H7 (cell line): ENCODE measurements at regions not wholly inside any gene's neighbourhood (a gene's known extent, or its start where the extent isn't known, plus 50 kb on each side); places are given as distances from the start of the nearest gene placed in this dataset.

Source experiments
- DNase-seq: peaks from one replicate; pipeline ENCODE4 v3.0.0; 2012
- H3K27me3 ChIP-seq: 2 replicates; pipeline ENCODE4 v1.6.0; 2011; ENCODE audit warnings: mild to moderate bottlenecking, low read length; ENCODE audit not compliant: control insufficient read depth, insufficient read depth
- H3K36me3 ChIP-seq: replicated peaks from 2 replicates; pipeline ENCODE4 v1.5.1; 2011; ENCODE audit warnings: low read length; ENCODE audit not compliant: control insufficient read depth, insufficient read depth
- H3K4me3 ChIP-seq: 2 replicates; pipeline ENCODE4 v1.5.1; 2011; ENCODE audit warnings: low read depth, mild to moderate bottlenecking, control low read depth, low read length, moderate library complexity; ENCODE audit not compliant: insufficient read depth

GRCh38 chr13:68697551-68697950 is 1410.1 kb upstream of the ATXN8OS start:
- H3K27me3 ChIP-seq = no peaks in the 10 kb centered on the region
- DNase-seq = no peak
- H3K4me3 ChIP-seq = no peak overlapping the region
- H3K36me3 ChIP-seq = no peaks in the 10 kb centered on the region

- DNase-seq = no peak
- no peaks in the 10 kb centered on the region for H3K36me3 ChIP-seq
- no peak overlapping the region for H3K4me3 ChIP-seq
- no peaks in the 10 kb centered on the region for H3K27me3 ChIP-seq
Measured at GRCh38 chr13:68696907-68697306, 1410.7 kb upstream of the ATXN8OS start.

GRCh38 chr13:68692049-68692448 is 1415.6 kb upstream of the ATXN8OS start:
- no peaks in the 10 kb centered on the region for H3K27me3 ChIP-seq

GRCh38 chr13:68690567-68690966 is 1417.1 kb upstream of the ATXN8OS start:
- Histone ChIP-seq H3K27me3 (no peaks in the 10 kb centered on the region), H3K4me3 (no peak overlapping the region), H3K36me3 (no peaks in the 10 kb centered on the region)
- no peak for DNase-seq

More at GRCh38 chr13:68692049-68692448, 1415.6 kb upstream of the ATXN8OS start:
- no peak for DNase-seq
- H3K36me3 ChIP-seq = no peaks in the 10 kb centered on the region
- H3K4me3 ChIP-seq = no peak overlapping the region

- Histone ChIP-seq H3K4me3 (no peak overlapping the region), H3K27me3 (no peaks in the 10 kb centered on the region), H3K36me3 (no peaks in the 10 kb centered on the region)
- no peak for DNase-seq
Measured at GRCh38 chr13:68676513-68677115, 1431.0 kb upstream of the ATXN8OS start.

- H3K27me3 ChIP-seq = no peaks in the 10 kb centered on the region
- no peaks in the 10 kb centered on the region for H3K36me3 ChIP-seq
- no peak for DNase-seq
- H3K4me3 ChIP-seq = no peak overlapping the region
Measured at GRCh38 chr13:68675209-68675608, 1432.4 kb upstream of the ATXN8OS start.

GRCh38 chr13:68667863-68668262 is 1437.7 kb upstream of the PCDH9 start:
- Histone ChIP-seq H3K4me3 (no peak overlapping the region), H3K27me3 (no peaks in the 10 kb centered on the region), H3K36me3 (no peaks in the 10 kb centered on the region)
- no peak for DNase-seq

- Histone ChIP-seq H3K4me3 (no peak overlapping the region), H3K36me3 (no peaks in the 10 kb centered on the region), H3K27me3 (no peaks in the 10 kb centered on the region)
- DNase-seq = no peak
Measured at GRCh38 chr13:68666774-68667397, 1436.8 kb upstream of the PCDH9 start.

- no peaks in the 10 kb centered on the region for H3K36me3 ChIP-seq
- H3K27me3 ChIP-seq = no peaks in the 10 kb centered on the region
- H3K4me3 ChIP-seq = no peak overlapping the region
- no peak for DNase-seq
Measured at GRCh38 chr13:68645814-68646213, 1415.7 kb upstream of the PCDH9 start.

- no peak overlapping the region for H3K4me3 ChIP-seq
- no peak for DNase-seq
- H3K36me3 ChIP-seq = no peaks in the 10 kb centered on the region
- no peaks in the 10 kb centered on the region for H3K27me3 ChIP-seq
Measured at GRCh38 chr13:68644611-68645010, 1414.5 kb upstream of the PCDH9 start.

GRCh38 chr13:68636784-68637183 is 1406.6 kb upstream of the PCDH9 start:
- H3K4me3 ChIP-seq = no peak overlapping the region
- H3K36me3 ChIP-seq = no peaks in the 10 kb centered on the region
- DNase-seq = no peak
- H3K27me3 ChIP-seq = no peaks in the 10 kb centered on the region

- no peaks in the 10 kb centered on the region for H3K27me3 ChIP-seq
- no peak for DNase-seq
- no peaks in the 10 kb centered on the region for H3K36me3 ChIP-seq
- no peak overlapping the region for H3K4me3 ChIP-seq
Measured at GRCh38 chr13:68628994-68629393, 1398.9 kb upstream of the PCDH9 start.

GRCh38 chr13:68627379-68627778 is 1397.2 kb upstream of the PCDH9 start:
- Histone ChIP-seq H3K27me3 (no peaks in the 10 kb centered on the region), H3K4me3 (no peak overlapping the region), H3K36me3 (no peaks in the 10 kb centered on the region)
- no peak for DNase-seq

GRCh38 chr13:68616600-68617222 is 1386.6 kb upstream of the PCDH9 start:
- Histone ChIP-seq H3K36me3 (no peaks in the 10 kb centered on the region), H3K27me3 (no peaks in the 10 kb centered on the region), H3K4me3 (no peak overlapping the region)
- DNase-seq = no peak

- Histone ChIP-seq H3K36me3 (no peaks in the 10 kb centered on the region), H3K27me3 (no peaks in the 10 kb centered on the region), H3K4me3 (no peak overlapping the region)
- DNase-seq = no peak
Measured at GRCh38 chr13:68609661-68610060, 1379.5 kb upstream of the PCDH9 start.
